ENCODE measurements at regions not wholly inside any gene's neighbourhood (a gene's known extent, or its start where the extent isn't known, plus 50 kb on each side); places are given as distances from the start of the nearest gene placed in this dataset.
A peak's percentile ranks its signal among the peaks of the same experiment; 100 is the strongest.

- no peak overlapping the region for H3K27ac ChIP-seq (ENCODE audit: low read depth, low read length)
- H3K4me3 ChIP-seq (ENCODE audit: low read depth in 1 of 5, low read length in 5 of 5) = no peak overlapping the region
- H3K27me3 ChIP-seq (ENCODE audit: control insufficient read depth in 5 of 5, insufficient read depth in 4 of 5, low read length in 5 of 5) = no peaks in the 10 kb centered on the region
- peaks cover 0 to 4% (median 2%) of the 10 kb centered on the region in 5 donors for H3K4me1 ChIP-seq (ENCODE audit: control insufficient read depth in 5 of 5, insufficient read depth in 5 of 5, low read length in 5 of 5)
- no peaks in the 10 kb centered on the region for H3K36me3 ChIP-seq (ENCODE audit: control insufficient read depth in 5 of 5, insufficient read depth in 5 of 5, low read length in 5 of 5)
- no peaks in the 10 kb centered on the region for H3K9me3 ChIP-seq (ENCODE audit: control insufficient read depth in 5 of 5, low read length in 5 of 5)
- no peak overlapping the region for H3K9ac ChIP-seq (ENCODE audit: low read length in 5 of 5)
Observed at GRCh38 chr3:28134198-28134597, 107.2 kb upstream of the CMC1 start.

GRCh38 chr3:28134792-28135375 is 106.5 kb upstream of the CMC1 start:
- Histone ChIP-seq H3K27ac (ENCODE audit: low read depth, low read length) (no peak overlapping the region), H3K27me3 (ENCODE audit: control insufficient read depth in 5 of 5, insufficient read depth in 4 of 5, low read length in 5 of 5) (no peaks in the 10 kb centered on the region), H3K36me3 (ENCODE audit: control insufficient read depth in 5 of 5, insufficient read depth in 5 of 5, low read length in 5 of 5) (no peaks in the 10 kb centered on the region), H3K9me3 (ENCODE audit: control insufficient read depth in 5 of 5, low read length in 5 of 5) (no peaks in the 10 kb centered on the region), H3K4me3 (ENCODE audit: low read depth in 1 of 5, low read length in 5 of 5) (no peak overlapping the region), H3K4me1 (ENCODE audit: control insufficient read depth in 5 of 5, insufficient read depth in 5 of 5, low read length in 5 of 5) (peaks cover 0 to 9% (median 7%) of the 10 kb centered on the region in 5 donors), H3K9ac (ENCODE audit: low read length in 5 of 5) (no peak overlapping the region)

GRCh38 chr3:28136607-28137216 is 104.7 kb upstream of the CMC1 start:
- Histone ChIP-seq H3K4me3 (ENCODE audit: low read depth in 1 of 5, low read length in 5 of 5) (no peak overlapping the region), H3K9ac (ENCODE audit: low read length in 5 of 5) (no peak overlapping the region), H3K4me1 (ENCODE audit: control insufficient read depth in 5 of 5, insufficient read depth in 5 of 5, low read length in 5 of 5) (peaks cover 0 to 9% (median 7%) of the 10 kb centered on the region in 5 donors), H3K27me3 (ENCODE audit: control insufficient read depth in 5 of 5, insufficient read depth in 4 of 5, low read length in 5 of 5) (no peaks in the 10 kb centered on the region), H3K9me3 (ENCODE audit: control insufficient read depth in 5 of 5, low read length in 5 of 5) (no peaks in the 10 kb centered on the region), H3K27ac (ENCODE audit: low read depth, low read length) (no peak overlapping the region), H3K36me3 (ENCODE audit: control insufficient read depth in 5 of 5, insufficient read depth in 5 of 5, low read length in 5 of 5) (no peaks in the 10 kb centered on the region)

- Histone ChIP-seq H3K4me3 (ENCODE audit: low read depth in 1 of 5, low read length in 5 of 5) (no peak overlapping the region), H3K27ac (ENCODE audit: low read depth, low read length) (no peak overlapping the region), H3K4me1 (ENCODE audit: control insufficient read depth in 5 of 5, insufficient read depth in 5 of 5, low read length in 5 of 5) (peaks cover 0 to 9% (median 7%) of the 10 kb centered on the region in 5 donors), H3K27me3 (ENCODE audit: control insufficient read depth in 5 of 5, insufficient read depth in 4 of 5, low read length in 5 of 5) (no peaks in the 10 kb centered on the region), H3K9me3 (ENCODE audit: control insufficient read depth in 5 of 5, low read length in 5 of 5) (no peaks in the 10 kb centered on the region), H3K9ac (ENCODE audit: low read length in 5 of 5) (no peak overlapping the region), H3K36me3 (ENCODE audit: control insufficient read depth in 5 of 5, insufficient read depth in 5 of 5, low read length in 5 of 5) (no peaks in the 10 kb centered on the region)
Observed at GRCh38 chr3:28138043-28138610, 103.3 kb upstream of the CMC1 start.

- Histone ChIP-seq H3K27ac (ENCODE audit: low read depth, low read length) (no peak overlapping the region), H3K4me3 (ENCODE audit: low read depth in 1 of 5, low read length in 5 of 5) (no peak overlapping the region), H3K9me3 (ENCODE audit: control insufficient read depth in 5 of 5, low read length in 5 of 5) (no peaks in the 10 kb centered on the region), H3K36me3 (ENCODE audit: control insufficient read depth in 5 of 5, insufficient read depth in 5 of 5, low read length in 5 of 5) (no peaks in the 10 kb centered on the region), H3K4me1 (ENCODE audit: control insufficient read depth in 5 of 5, insufficient read depth in 5 of 5, low read length in 5 of 5) (peaks cover 0 to 9% (median 7%) of the 10 kb centered on the region in 5 donors), H3K27me3 (ENCODE audit: control insufficient read depth in 5 of 5, insufficient read depth in 4 of 5, low read length in 5 of 5) (no peaks in the 10 kb centered on the region), H3K9ac (ENCODE audit: low read length in 5 of 5) (no peak overlapping the region)
Observed at GRCh38 chr3:28139288-28139687, 102.1 kb upstream of the CMC1 start.

GRCh38 chr3:28139967-28140634 is 101.3 kb upstream of the CMC1 start:
- H3K36me3 ChIP-seq (ENCODE audit: control insufficient read depth in 5 of 5, insufficient read depth in 5 of 5, low read length in 5 of 5) = no peaks in the 10 kb centered on the region
- H3K9me3 ChIP-seq (ENCODE audit: control insufficient read depth in 5 of 5, low read length in 5 of 5) = no peaks in the 10 kb centered on the region
- H3K9ac ChIP-seq (ENCODE audit: low read length in 5 of 5) = no peak overlapping the region
- no peak overlapping the region for H3K4me3 ChIP-seq (ENCODE audit: low read depth in 1 of 5, low read length in 5 of 5)
- H3K4me1 ChIP-seq (ENCODE audit: control insufficient read depth in 5 of 5, insufficient read depth in 5 of 5, low read length in 5 of 5) = peaks cover 0 to 9% (median 7%) of the 10 kb centered on the region in 5 donors
- no peaks in the 10 kb centered on the region for H3K27me3 ChIP-seq (ENCODE audit: control insufficient read depth in 5 of 5, insufficient read depth in 4 of 5, low read length in 5 of 5)
- H3K27ac ChIP-seq (ENCODE audit: low read depth, low read length) = peak overlapping the region; percentile 15

GRCh38 chr3:28140664-28141063 is 100.8 kb upstream of the CMC1 start:
- Histone ChIP-seq H3K27me3 (ENCODE audit: control insufficient read depth in 5 of 5, insufficient read depth in 4 of 5, low read length in 5 of 5) (no peaks in the 10 kb centered on the region), H3K36me3 (ENCODE audit: control insufficient read depth in 5 of 5, insufficient read depth in 5 of 5, low read length in 5 of 5) (no peaks in the 10 kb centered on the region), H3K4me3 (ENCODE audit: low read depth in 1 of 5, low read length in 5 of 5) (no peak overlapping the region), H3K4me1 (ENCODE audit: control insufficient read depth in 5 of 5, insufficient read depth in 5 of 5, low read length in 5 of 5) (peaks cover 0 to 9% (median 7%) of the 10 kb centered on the region in 5 donors), H3K27ac (ENCODE audit: low read depth, low read length) (no peak overlapping the region), H3K9ac (ENCODE audit: low read length in 5 of 5) (no peak overlapping the region), H3K9me3 (ENCODE audit: control insufficient read depth in 5 of 5, low read length in 5 of 5) (no peaks in the 10 kb centered on the region)

GRCh38 chr3:28149960-28150359 is 91.5 kb upstream of the CMC1 start:
- Histone ChIP-seq H3K9ac (ENCODE audit: low read length in 5 of 5) (no peak overlapping the region), H3K9me3 (ENCODE audit: control insufficient read depth in 5 of 5, low read length in 5 of 5) (peaks cover 0 to 5% (median 0%) of the 10 kb centered on the region in 5 donors), H3K27me3 (ENCODE audit: control insufficient read depth in 5 of 5, insufficient read depth in 4 of 5, low read length in 5 of 5) (no peaks in the 10 kb centered on the region), H3K36me3 (ENCODE audit: control insufficient read depth in 5 of 5, insufficient read depth in 5 of 5, low read length in 5 of 5) (no peaks in the 10 kb centered on the region), H3K27ac (ENCODE audit: low read depth, low read length) (no peak overlapping the region), H3K4me1 (ENCODE audit: control insufficient read depth in 5 of 5, insufficient read depth in 5 of 5, low read length in 5 of 5) (peaks cover 0 to 25% (median 20%) of the 10 kb centered on the region in 5 donors), H3K4me3 (ENCODE audit: low read depth in 1 of 5, low read length in 5 of 5) (no peak overlapping the region)

GRCh38 chr3:28150465-28151206 is 90.8 kb upstream of the CMC1 start:
- H3K9ac ChIP-seq (ENCODE audit: low read length in 5 of 5) = no peak overlapping the region
- no peaks in the 10 kb centered on the region for H3K36me3 ChIP-seq (ENCODE audit: control insufficient read depth in 5 of 5, insufficient read depth in 5 of 5, low read length in 5 of 5)
- peaks cover 0 to 5% (median 0%) of the 10 kb centered on the region in 5 donors for H3K9me3 ChIP-seq (ENCODE audit: control insufficient read depth in 5 of 5, low read length in 5 of 5)
- peaks cover 0 to 25% (median 20%) of the 10 kb centered on the region in 5 donors for H3K4me1 ChIP-seq (ENCODE audit: control insufficient read depth in 5 of 5, insufficient read depth in 5 of 5, low read length in 5 of 5)
- H3K27ac ChIP-seq (ENCODE audit: low read depth, low read length) = no peak overlapping the region
- no peak overlapping the region for H3K4me3 ChIP-seq (ENCODE audit: low read depth in 1 of 5, low read length in 5 of 5)
- no peaks in the 10 kb centered on the region for H3K27me3 ChIP-seq (ENCODE audit: control insufficient read depth in 5 of 5, insufficient read depth in 4 of 5, low read length in 5 of 5)
